Fibroblast of lung (primary cell): ENCODE measurements at regions not wholly inside any gene's neighbourhood (a gene's known extent, or its start where the extent isn't known, plus 50 kb on each side); places are given as distances from the start of the nearest gene placed in this dataset.

Source experiments
- CTCF ChIP-seq, 2 donors: IDR thresholded peaks in 1 of 2; conservative IDR thresholded peaks in 1 of 2; 1 replicate in 1 of 2; 2 replicates in 1 of 2; pipeline ENCODE4 v1.5.1; 2011 to 2012; ENCODE audit warnings: low read length in 2 of 2, control low read depth in 1 of 2, inconsistent platforms in 1 of 2, low read depth in 1 of 2, mild to moderate bottlenecking in 1 of 2
- EZH2 ChIP-seq: IDR thresholded peaks from 2 replicates; pipeline ENCODE4 v1.5.1; 2012; ENCODE audit warnings: low read length, control low read depth, mild to moderate bottlenecking; ENCODE audit errors: missing control alignments

- TF ChIP-seq CTCF (conservative IDR thresholded peaks at IDR 0.05 in 1 of 2, IDR thresholded peaks at IDR 0.05 in 1 of 2; ENCODE audit: low read depth in 1 of 2, low read length in 2 of 2) (no peak), EZH2 (no peak)
These were observed 130.6 kb downstream of the FBXO8 start for GRCh38 chr4:174152717-174153466.
